22Rv1 (cell line): ENCODE measurements at regions not wholly inside any gene's neighbourhood (a gene's known extent, or its start where the extent isn't known, plus 50 kb on each side); places are given as distances from the start of the nearest gene placed in this dataset.

ENCODE experiments used
- CTCF ChIP-seq: fragments of 450-650 bp; IDR thresholded peaks from 2 replicates; pipeline ENCODE4 v1.5.1; 2017; ENCODE audit warnings: mild to moderate bottlenecking
- ZFX ChIP-seq: fragments of 450-650 bp; IDR thresholded peaks from 2 replicates; pipeline ENCODE4 v1.6.1; 2017; ENCODE audit warnings: antibody characterized with exemption, borderline replicate concordance

GRCh38 chr4:81350040-81350439 is 121.7 kb downstream of the RASGEF1B start:
- TF ChIP-seq CTCF, result no peak
- TF ChIP-seq ZFX, result no peak
